GM21528 (cell line): ENCODE measurements at regions not wholly inside any gene's neighbourhood (a gene's known extent, or its start where the extent isn't known, plus 50 kb on each side); places are given as distances from the start of the nearest gene placed in this dataset.

Source experiments
- ATAC-seq: cut with Tn5 transposase; IDR thresholded peaks from one replicate; pipeline ENCODE4 v1.9.1; 2021; ENCODE audit warnings: mild to moderate bottlenecking, moderate library complexity; ENCODE audit not compliant: unreplicated experiment, low FRiP score

DNA sequence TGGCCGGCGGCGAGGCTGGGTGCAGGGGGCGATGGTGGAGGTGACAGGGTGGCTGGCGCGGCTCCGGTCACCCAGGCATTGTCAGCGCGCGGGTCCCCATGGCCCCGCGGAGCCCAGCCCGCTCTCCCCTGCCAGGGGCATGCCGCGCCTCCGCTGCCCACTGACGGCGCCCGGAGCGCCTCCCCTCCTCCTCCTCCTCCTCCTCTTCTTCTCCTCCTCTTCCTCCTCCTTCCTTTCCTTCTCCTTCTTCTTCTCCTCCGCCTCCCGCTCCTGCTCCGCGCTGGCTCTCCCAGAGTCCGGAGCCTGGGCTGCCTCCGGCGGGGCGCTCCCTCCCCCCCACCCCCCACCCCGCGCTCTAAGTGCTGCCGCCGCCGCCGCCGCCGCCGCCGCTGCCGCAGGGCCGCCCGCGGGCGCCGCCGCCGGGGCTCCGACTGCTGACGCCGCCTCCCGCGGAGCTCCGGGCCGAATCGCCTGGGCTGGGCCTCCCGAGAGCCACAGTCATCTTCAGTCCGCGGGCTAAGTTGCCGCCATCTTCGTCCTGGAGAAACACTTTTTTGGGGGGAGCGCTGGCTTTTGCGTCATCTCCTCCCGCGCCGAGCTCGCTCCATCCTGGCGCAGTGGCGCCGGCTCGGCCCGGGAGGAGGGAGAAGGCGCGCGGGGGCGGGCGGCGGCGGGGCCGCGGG is 348.3 kb downstream of the LIG4 start:
- no peak for ATAC-seq

- ATAC-seq, result no peak
These were observed 349.1 kb downstream of the LIG4 start for GRCh38 chr13:107866032-107866940.

DNA sequence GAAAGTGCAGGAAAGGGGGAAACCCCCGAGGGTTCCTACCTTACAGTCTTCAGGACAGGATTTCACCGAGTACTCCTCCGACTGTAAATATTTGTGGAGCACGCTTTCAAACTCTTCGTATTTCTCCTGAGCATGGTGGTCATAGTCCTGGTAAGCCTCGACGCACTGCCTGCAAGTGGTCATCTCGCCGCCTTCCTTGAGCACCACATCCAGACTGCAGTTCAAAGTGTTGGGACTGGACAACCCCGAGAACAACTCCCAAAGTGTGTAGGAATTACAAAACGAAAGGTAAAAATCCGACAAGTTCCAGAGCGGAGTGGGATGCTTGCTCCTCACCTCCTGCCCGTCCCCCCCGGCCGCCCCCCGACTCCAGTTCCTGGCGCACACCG is 349.7 kb downstream of the LIG4 start:
- ATAC-seq, result no peak

DNA sequence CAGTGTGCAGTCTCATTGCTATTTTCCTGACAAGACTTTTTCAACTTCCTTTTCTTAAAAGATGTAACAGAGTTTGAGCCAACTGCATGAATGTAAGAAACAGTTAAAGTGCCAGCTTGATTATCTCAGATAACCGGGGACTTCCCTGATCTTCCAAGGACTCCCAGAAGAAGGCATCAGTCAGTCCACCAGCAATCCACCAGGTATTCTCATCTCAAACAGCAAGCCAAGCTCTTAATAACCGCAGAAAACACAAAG is 350.1 kb downstream of the LIG4 start:
- ATAC-seq, result no peak

GRCh38 chr13:107864543-107865317 is 350.6 kb downstream of the LIG4 start:
- no peak for ATAC-seq

- no peak for ATAC-seq
These were observed 355.1 kb downstream of the LIG4 start for GRCh38 chr13:107860284-107860683.

- ATAC-seq, result no peak
These were observed 360.5 kb downstream of the LIG4 start for GRCh38 chr13:107854880-107855279.

DNA sequence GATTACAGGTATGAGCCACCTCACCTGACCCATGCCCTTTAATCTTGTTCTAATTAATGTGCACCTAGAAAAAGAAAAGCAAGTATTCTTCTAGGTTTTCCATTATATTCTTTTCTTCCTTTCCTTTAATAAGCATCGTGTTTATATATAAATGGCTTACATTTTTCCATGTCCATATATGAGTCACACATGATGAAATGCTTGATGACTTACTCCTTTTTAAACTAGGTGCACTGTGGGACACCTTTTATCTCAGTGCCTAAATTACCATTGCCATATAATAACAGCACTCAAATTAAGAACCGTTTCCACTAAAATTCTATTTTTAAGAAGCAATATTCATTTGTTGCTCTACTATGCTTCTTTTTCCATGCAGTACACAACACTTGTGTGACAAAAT is 363.3 kb downstream of the LIG4 start:
- no peak for ATAC-seq

- ATAC-seq, result no peak
These were observed 363.7 kb downstream of the LIG4 start for GRCh38 chr13:107851670-107852069.

- ATAC-seq, result no peak
These were observed 367.9 kb downstream of the LIG4 start for GRCh38 chr13:107847406-107847805.

- ATAC-seq, result no peak
These were observed 368.7 kb downstream of the LIG4 start for GRCh38 chr13:107846642-107847041.

DNA sequence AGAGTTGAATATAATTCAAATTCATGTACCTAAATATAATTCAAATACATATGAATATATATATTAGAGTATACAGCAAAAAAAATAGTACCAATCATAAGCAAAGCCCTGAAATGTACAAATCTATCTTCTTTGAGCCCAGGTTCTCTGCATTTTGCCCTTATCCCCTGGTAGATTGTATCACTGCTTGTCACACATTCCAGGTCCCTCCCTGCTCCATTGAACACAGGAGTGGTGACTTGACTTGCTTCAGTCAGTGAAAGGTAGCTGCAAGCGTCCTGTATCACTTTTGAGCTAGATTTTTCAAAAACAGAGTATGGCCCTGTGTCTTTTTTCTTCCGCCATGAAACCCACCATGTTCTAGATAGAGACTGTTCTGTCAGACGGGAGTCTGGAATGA is 369.4 kb downstream of the LIG4 start:
- ATAC-seq, result no peak

DNA sequence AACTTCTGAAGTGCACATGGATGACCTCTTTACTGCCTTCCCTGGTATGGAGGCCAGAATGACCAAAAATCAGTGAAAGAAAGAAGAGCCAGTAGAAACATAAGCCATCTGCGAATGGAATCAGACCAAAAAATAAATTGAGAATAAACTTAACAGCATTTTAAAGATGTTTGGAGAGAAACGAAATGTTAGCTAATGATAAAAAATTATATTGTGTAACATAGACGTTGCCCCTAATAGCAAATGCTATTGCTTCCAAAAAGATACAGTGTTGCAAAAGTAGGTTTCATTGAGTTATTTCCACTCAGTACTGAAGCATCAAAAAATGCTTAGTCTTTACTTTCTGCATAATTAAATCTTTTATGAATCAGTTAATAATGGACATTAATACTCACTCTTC is 371.7 kb downstream of the LIG4 start:
- no peak for ATAC-seq

DNA sequence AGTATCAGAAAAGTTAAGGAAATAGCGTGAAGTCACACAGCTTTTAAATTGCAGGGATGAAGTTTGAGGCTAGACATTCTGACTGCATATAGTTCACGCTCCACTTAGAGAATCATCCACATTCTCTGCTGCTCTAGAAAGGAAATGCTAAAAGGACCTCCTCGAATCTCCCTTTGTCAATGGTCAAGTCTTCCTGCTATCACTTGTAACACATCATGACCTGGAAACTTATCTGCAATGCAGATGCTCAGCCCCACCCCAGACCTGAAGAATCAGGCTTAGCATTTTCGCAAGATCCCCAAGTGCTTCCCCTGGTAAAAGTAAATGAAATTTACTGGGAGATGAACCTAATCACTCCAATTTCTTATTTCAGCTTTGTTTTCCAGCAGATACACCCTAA is 372.1 kb downstream of the LIG4 start:
- no peak for ATAC-seq

DNA sequence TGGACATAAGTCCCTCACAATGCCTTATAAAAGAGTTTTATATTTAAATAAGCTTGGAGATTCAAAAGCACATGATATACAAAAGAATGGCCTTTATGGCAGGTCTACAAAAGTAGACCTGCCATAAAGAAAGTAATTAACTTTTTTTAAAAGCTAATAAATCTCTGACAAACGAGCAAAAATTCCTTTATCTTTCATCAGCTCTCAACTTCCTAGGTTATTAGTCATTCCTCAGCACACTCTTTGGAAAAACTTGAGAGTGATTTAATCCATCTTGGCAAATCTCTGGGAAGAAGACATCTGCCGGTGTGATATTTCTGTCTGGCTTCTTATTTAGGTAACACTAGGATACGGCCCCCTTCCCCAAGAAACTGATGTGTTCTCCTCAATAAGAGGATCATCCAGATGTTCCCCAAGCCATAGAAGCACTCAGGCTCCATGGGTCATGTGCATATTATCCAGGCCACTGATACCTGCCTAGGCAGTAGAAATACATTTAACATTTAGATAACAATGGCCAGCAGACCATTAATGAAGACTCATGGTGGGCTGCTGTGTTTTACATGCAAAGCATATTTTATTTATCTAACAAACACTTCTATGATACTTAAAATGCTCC is 372.7 kb downstream of the LIG4 start:
- no peak for ATAC-seq

DNA sequence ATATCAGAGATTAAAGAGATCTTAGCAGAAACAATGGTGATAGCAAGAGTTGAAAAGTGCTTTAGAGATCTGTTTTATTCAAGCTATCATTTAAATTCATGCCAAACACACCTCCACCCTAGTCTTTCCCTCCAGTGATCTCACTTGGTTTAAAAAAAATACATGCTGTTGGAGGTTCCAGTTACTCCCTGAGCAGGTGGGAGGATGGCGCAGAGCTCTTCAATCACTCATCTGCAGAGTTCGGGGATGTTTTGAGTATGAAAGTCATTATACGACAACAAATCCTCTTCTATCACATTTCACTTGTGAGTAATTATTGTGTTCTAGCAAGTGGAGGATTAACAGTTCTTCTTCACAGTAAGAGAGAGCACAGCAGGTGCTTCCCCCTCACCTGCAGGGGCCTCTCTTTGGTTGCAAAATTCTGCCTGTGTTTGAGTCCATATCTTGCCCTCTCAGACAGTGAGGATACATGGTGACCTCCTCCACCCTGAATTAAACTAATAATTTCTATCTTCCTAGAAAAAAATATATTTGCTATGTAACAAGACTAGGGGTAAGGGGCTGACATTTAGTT is 376.7 kb downstream of the LIG4 start:
- no peak for ATAC-seq

DNA sequence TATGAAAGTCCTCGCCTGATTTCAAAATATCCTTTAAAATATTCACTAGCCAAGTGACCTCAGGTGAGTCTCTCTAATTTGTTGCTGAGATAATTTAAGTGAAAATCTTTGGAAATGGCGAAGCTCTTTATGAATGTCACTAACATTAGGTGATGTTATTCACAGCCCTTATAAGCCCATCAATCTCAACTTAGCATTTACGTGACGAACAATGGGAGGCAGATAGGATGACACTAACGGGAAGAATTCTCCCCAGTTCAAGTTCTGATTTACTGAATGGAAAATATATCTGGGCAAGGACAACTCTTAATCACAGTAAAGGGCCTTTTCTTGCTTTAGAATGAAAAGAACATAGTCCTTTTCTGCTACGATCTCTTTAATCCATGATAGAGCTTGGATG is 378.7 kb downstream of the LIG4 start:
- no peak for ATAC-seq

- no peak for ATAC-seq
These were observed 379.9 kb downstream of the LIG4 start for GRCh38 chr13:107835339-107836018.

- no peak for ATAC-seq
These were observed 380.6 kb downstream of the LIG4 start for GRCh38 chr13:107834717-107835116.

DNA sequence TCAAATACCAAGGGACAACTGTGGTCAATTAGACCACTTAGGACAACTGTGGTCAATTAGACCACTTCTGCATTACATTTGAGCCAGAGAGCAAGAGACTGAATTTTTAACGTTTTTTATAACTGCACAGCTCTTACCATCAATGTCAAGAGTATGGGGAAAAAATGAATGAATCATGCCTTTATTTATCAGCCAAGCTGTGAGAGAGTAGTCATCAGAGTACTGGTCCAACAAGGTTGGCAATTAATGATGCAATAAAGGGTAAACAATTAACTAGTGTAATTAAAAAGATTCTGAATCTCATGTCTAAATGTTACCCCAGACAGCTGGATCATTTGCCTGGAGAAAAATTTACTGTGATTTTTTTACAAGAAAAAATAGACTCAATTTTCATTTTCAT is 381.1 kb downstream of the LIG4 start:
- no peak for ATAC-seq
